ENCODE measurements at regions not wholly inside any gene's neighbourhood (a gene's known extent, or its start where the extent isn't known, plus 50 kb on each side); places are given as distances from the start of the nearest gene placed in this dataset.

- no peak overlapping the region for H3K18ac ChIP-seq (ENCODE audit: low read length)
- H3K9ac ChIP-seq (ENCODE audit: low read depth, low read length, poor library complexity), result no peak overlapping the region
- H2BK12ac ChIP-seq (ENCODE audit: low read length), result no peak overlapping the region
- no peak overlapping the region for H2BK15ac ChIP-seq (ENCODE audit: low read length)
- H3K9me3 ChIP-seq (replicated peaks in 1 of 2; ENCODE audit: control insufficient read depth in 2 of 2, insufficient read depth in 1 of 2, low read depth in 1 of 2, low read length in 2 of 2), result no peaks in the 10 kb centered on the region
- no peak overlapping the region for H2BK120ac ChIP-seq (ENCODE audit: low read depth, low read length)
- H3K79me1 ChIP-seq (ENCODE audit: low read depth, low read length), result no peaks in the 10 kb centered on the region
- no peaks in the 10 kb centered on the region for H3K27me3 ChIP-seq (ENCODE audit: control insufficient read depth in 3 of 3, insufficient read depth in 3 of 3, low read depth in 1 of 3, low read length in 3 of 3)
- no CpG with 5 or more reads among the region's 4 CpGs for WGBS, 2 donors (ENCODE audit: extremely low coverage in 2 of 2, insufficient read length in 2 of 2, insufficient replicate concordance in 1 of 2)
- peaks cover 0 to 2% of the 10 kb centered on the region in 2 donors for H3K4me1 ChIP-seq (ENCODE audit: control insufficient read depth in 2 of 2, insufficient read depth in 1 of 2, low read depth in 1 of 2, low read length in 2 of 2)
- no peak for DNase-seq (ENCODE audit: low spot score)
- H3K27ac ChIP-seq (replicated peaks; ENCODE audit: low read length), result no peak overlapping the region
- H3K36me3 ChIP-seq (replicated peaks in 1 of 2; ENCODE audit: control insufficient read depth in 2 of 2, insufficient read depth in 2 of 2, low read length in 2 of 2), result no peaks in the 10 kb centered on the region
- H4K8ac ChIP-seq (ENCODE audit: low read depth, low read length), result no peak overlapping the region
- no peak overlapping the region for H2BK5ac ChIP-seq (ENCODE audit: low read length)
- no peak overlapping the region for H3K4me2 ChIP-seq (ENCODE audit: insufficient read depth, low read length, poor library complexity, severe bottlenecking)
- H3K4me3 ChIP-seq (ENCODE audit: low read length in 2 of 2), result no peak overlapping the region
- H3K14ac ChIP-seq (ENCODE audit: low read length), result no peak overlapping the region
- H2AK5ac ChIP-seq (ENCODE audit: low read depth, low read length), result no peak overlapping the region
- no peak overlapping the region for H2AFZ ChIP-seq (ENCODE audit: low read length)
- no peak overlapping the region for H3K4ac ChIP-seq (ENCODE audit: low read length)
- no peak overlapping the region for H3K23ac ChIP-seq (ENCODE audit: low read depth, low read length, poor library complexity)
- no peak overlapping the region for H4K91ac ChIP-seq (ENCODE audit: low read depth, low read length, poor library complexity)
Observed at GRCh38 chr2:175626796-175627195, 375.3 kb downstream of the LNPK start.

- WGBS, 2 donors (ENCODE audit: extremely low coverage in 2 of 2, insufficient read length in 2 of 2, insufficient replicate concordance in 1 of 2), result no CpG with 5 or more reads among the region's 5 CpGs
- no peak overlapping the region for H3K4me3 ChIP-seq (ENCODE audit: low read length in 2 of 2)
- H3K27ac ChIP-seq (replicated peaks; ENCODE audit: low read length), result no peak overlapping the region
- no peak overlapping the region for H4K8ac ChIP-seq (ENCODE audit: low read depth, low read length)
- no peak overlapping the region for H3K14ac ChIP-seq (ENCODE audit: low read length)
- H3K18ac ChIP-seq (ENCODE audit: low read length), result no peak overlapping the region
- no peaks in the 10 kb centered on the region for H3K36me3 ChIP-seq (replicated peaks in 1 of 2; ENCODE audit: control insufficient read depth in 2 of 2, insufficient read depth in 2 of 2, low read length in 2 of 2)
- no peak overlapping the region for H2BK120ac ChIP-seq (ENCODE audit: low read depth, low read length)
- peaks cover 0 to 6% of the 10 kb centered on the region in 2 donors for H3K4me1 ChIP-seq (ENCODE audit: control insufficient read depth in 2 of 2, insufficient read depth in 1 of 2, low read depth in 1 of 2, low read length in 2 of 2)
- H2BK15ac ChIP-seq (ENCODE audit: low read length), result no peak overlapping the region
- H2AK5ac ChIP-seq (ENCODE audit: low read depth, low read length), result no peak overlapping the region
- no peak overlapping the region for H3K4me2 ChIP-seq (ENCODE audit: insufficient read depth, low read length, poor library complexity, severe bottlenecking)
- no peaks in the 10 kb centered on the region for H3K79me1 ChIP-seq (ENCODE audit: low read depth, low read length)
- no peak overlapping the region for H3K23ac ChIP-seq (ENCODE audit: low read depth, low read length, poor library complexity)
- no peak overlapping the region for H4K91ac ChIP-seq (ENCODE audit: low read depth, low read length, poor library complexity)
- H2AFZ ChIP-seq (ENCODE audit: low read length), result no peak overlapping the region
- DNase-seq (ENCODE audit: low spot score), result no peak
- no peak overlapping the region for H3K9ac ChIP-seq (ENCODE audit: low read depth, low read length, poor library complexity)
- no peak overlapping the region for H2BK12ac ChIP-seq (ENCODE audit: low read length)
- H3K4ac ChIP-seq (ENCODE audit: low read length), result no peak overlapping the region
- H3K27me3 ChIP-seq (ENCODE audit: control insufficient read depth in 3 of 3, insufficient read depth in 3 of 3, low read depth in 1 of 3, low read length in 3 of 3), result no peaks in the 10 kb centered on the region
- H3K9me3 ChIP-seq (replicated peaks in 1 of 2; ENCODE audit: control insufficient read depth in 2 of 2, insufficient read depth in 1 of 2, low read depth in 1 of 2, low read length in 2 of 2), result no peaks in the 10 kb centered on the region
- H2BK5ac ChIP-seq (ENCODE audit: low read length), result no peak overlapping the region
Observed at GRCh38 chr2:175624785-175625184, 377.3 kb downstream of the LNPK start.

- H4K8ac ChIP-seq (ENCODE audit: low read depth, low read length), result no peak overlapping the region
- H2BK5ac ChIP-seq (ENCODE audit: low read length), result no peak overlapping the region
- no peak overlapping the region for H2AFZ ChIP-seq (ENCODE audit: low read length)
- no peak overlapping the region for H3K23ac ChIP-seq (ENCODE audit: low read depth, low read length, poor library complexity)
- H2BK12ac ChIP-seq (ENCODE audit: low read length), result no peak overlapping the region
- no peak overlapping the region for H3K14ac ChIP-seq (ENCODE audit: low read length)
- H3K9me3 ChIP-seq (replicated peaks in 1 of 2; ENCODE audit: control insufficient read depth in 2 of 2, insufficient read depth in 1 of 2, low read depth in 1 of 2, low read length in 2 of 2), result no peaks in the 10 kb centered on the region
- H3K27me3 ChIP-seq (ENCODE audit: control insufficient read depth in 3 of 3, insufficient read depth in 3 of 3, low read depth in 1 of 3, low read length in 3 of 3), result no peaks in the 10 kb centered on the region
- no peak for DNase-seq (ENCODE audit: low spot score)
- peaks cover 0 to 6% of the 10 kb centered on the region in 2 donors for H3K4me1 ChIP-seq (ENCODE audit: control insufficient read depth in 2 of 2, insufficient read depth in 1 of 2, low read depth in 1 of 2, low read length in 2 of 2)
- H2AK5ac ChIP-seq (ENCODE audit: low read depth, low read length), result no peak overlapping the region
- no peak overlapping the region for H3K4me2 ChIP-seq (ENCODE audit: insufficient read depth, low read length, poor library complexity, severe bottlenecking)
- H3K27ac ChIP-seq (replicated peaks; ENCODE audit: low read length), result no peak overlapping the region
- no peak overlapping the region for H3K4me3 ChIP-seq (ENCODE audit: low read length in 2 of 2)
- H3K9ac ChIP-seq (ENCODE audit: low read depth, low read length, poor library complexity), result no peak overlapping the region
- no peak overlapping the region for H2BK120ac ChIP-seq (ENCODE audit: low read depth, low read length)
- no peak overlapping the region for H3K4ac ChIP-seq (ENCODE audit: low read length)
- H4K91ac ChIP-seq (ENCODE audit: low read depth, low read length, poor library complexity), result no peak overlapping the region
- no peaks in the 10 kb centered on the region for H3K79me1 ChIP-seq (ENCODE audit: low read depth, low read length)
- no peak overlapping the region for H3K18ac ChIP-seq (ENCODE audit: low read length)
- no peaks in the 10 kb centered on the region for H3K36me3 ChIP-seq (replicated peaks in 1 of 2; ENCODE audit: control insufficient read depth in 2 of 2, insufficient read depth in 2 of 2, low read length in 2 of 2)
- H2BK15ac ChIP-seq (ENCODE audit: low read length), result no peak overlapping the region
Observed at GRCh38 chr2:175624211-175624761, 377.8 kb downstream of the LNPK start.

GRCh38 chr2:175621821-175622220, 380.2 kb downstream of the LNPK start:
- Histone ChIP-seq H2BK12ac (ENCODE audit: low read length) (no peak overlapping the region), H3K4me3 (ENCODE audit: low read length in 2 of 2) (no peak overlapping the region)

More at GRCh38 chr2:175621821-175622220, 380.2 kb downstream of the LNPK start:
- Histone ChIP-seq H3K4ac (ENCODE audit: low read length) (no peak overlapping the region), H3K23ac (ENCODE audit: low read depth, low read length, poor library complexity) (no peak overlapping the region), H3K4me2 (ENCODE audit: insufficient read depth, low read length, poor library complexity, severe bottlenecking) (no peak overlapping the region), H3K79me1 (ENCODE audit: low read depth, low read length) (no peaks in the 10 kb centered on the region), H4K8ac (ENCODE audit: low read depth, low read length) (no peak overlapping the region), H3K4me1 (ENCODE audit: control insufficient read depth in 2 of 2, insufficient read depth in 1 of 2, low read depth in 1 of 2, low read length in 2 of 2) (peaks cover 0 to 6% of the 10 kb centered on the region in 2 donors), H2BK15ac (ENCODE audit: low read length) (no peak overlapping the region), H2AK5ac (ENCODE audit: low read depth, low read length) (no peak overlapping the region), H3K18ac (ENCODE audit: low read length) (no peak overlapping the region), H2BK5ac (ENCODE audit: low read length) (no peak overlapping the region), H3K27me3 (ENCODE audit: control insufficient read depth in 3 of 3, insufficient read depth in 3 of 3, low read depth in 1 of 3, low read length in 3 of 3) (no peaks in the 10 kb centered on the region), H3K36me3 (replicated peaks in 1 of 2; ENCODE audit: control insufficient read depth in 2 of 2, insufficient read depth in 2 of 2, low read length in 2 of 2) (no peaks in the 10 kb centered on the region), H2BK120ac (ENCODE audit: low read depth, low read length) (no peak overlapping the region), H2AFZ (ENCODE audit: low read length) (no peak overlapping the region), H3K9me3 (replicated peaks in 1 of 2; ENCODE audit: control insufficient read depth in 2 of 2, insufficient read depth in 1 of 2, low read depth in 1 of 2, low read length in 2 of 2) (no peaks in the 10 kb centered on the region), H3K27ac (replicated peaks; ENCODE audit: low read length) (no peak overlapping the region), H3K9ac (ENCODE audit: low read depth, low read length, poor library complexity) (no peak overlapping the region), H4K91ac (ENCODE audit: low read depth, low read length, poor library complexity) (no peak overlapping the region), H3K14ac (ENCODE audit: low read length) (no peak overlapping the region)
- DNase-seq (ENCODE audit: low spot score), result no peak
- WGBS, 2 donors (ENCODE audit: extremely low coverage in 2 of 2, insufficient read length in 2 of 2, insufficient replicate concordance in 1 of 2), result no CpG with 5 or more reads among the region's 2 CpGs

Measured in neuronal stem cell (in vitro differentiated cells).